ENCODE measurements at regions not wholly inside any gene's neighbourhood (a gene's known extent, or its start where the extent isn't known, plus 50 kb on each side); places are given as distances from the start of the nearest gene placed in this dataset.

GRCh38 chr19:31903979-31904378 lies 441.4 kb upstream of the ZNF507 start:
- TF ChIP-seq CTCF (IDR thresholded peaks at IDR 0.05) (no peak), EP300 (IDR thresholded peaks at IDR 0.05) (no peak), POLR2AphosphoS5 (IDR thresholded peaks at IDR 0.05) (no peak), POLR2A (IDR thresholded peaks at IDR 0.05) (no peak)

Measured in upper lobe of left lung (tissue), 4 donors.